Epithelial cell of prostate (primary cell): ENCODE measurements at regions not wholly inside any gene's neighbourhood (a gene's known extent, or its start where the extent isn't known, plus 50 kb on each side); places are given as distances from the start of the nearest gene placed in this dataset.

Source experiments
- DNase-seq: peaks from one replicate; pipeline ENCODE4 v3.0.0-alpha.2; 2011; ENCODE audit warnings: low read depth, low spot score
- H3K27ac ChIP-seq: fragments of 450-650 bp; 2 replicates; pipeline ENCODE4 v1.5.1; 2017; ENCODE audit warnings: mild to moderate bottlenecking

- no peak for DNase-seq
- H3K27ac ChIP-seq, result no peak overlapping the region
Measured at GRCh38 chr14:104378698-104379113, 200.9 kb upstream of the C14orf180 start.

DNA sequence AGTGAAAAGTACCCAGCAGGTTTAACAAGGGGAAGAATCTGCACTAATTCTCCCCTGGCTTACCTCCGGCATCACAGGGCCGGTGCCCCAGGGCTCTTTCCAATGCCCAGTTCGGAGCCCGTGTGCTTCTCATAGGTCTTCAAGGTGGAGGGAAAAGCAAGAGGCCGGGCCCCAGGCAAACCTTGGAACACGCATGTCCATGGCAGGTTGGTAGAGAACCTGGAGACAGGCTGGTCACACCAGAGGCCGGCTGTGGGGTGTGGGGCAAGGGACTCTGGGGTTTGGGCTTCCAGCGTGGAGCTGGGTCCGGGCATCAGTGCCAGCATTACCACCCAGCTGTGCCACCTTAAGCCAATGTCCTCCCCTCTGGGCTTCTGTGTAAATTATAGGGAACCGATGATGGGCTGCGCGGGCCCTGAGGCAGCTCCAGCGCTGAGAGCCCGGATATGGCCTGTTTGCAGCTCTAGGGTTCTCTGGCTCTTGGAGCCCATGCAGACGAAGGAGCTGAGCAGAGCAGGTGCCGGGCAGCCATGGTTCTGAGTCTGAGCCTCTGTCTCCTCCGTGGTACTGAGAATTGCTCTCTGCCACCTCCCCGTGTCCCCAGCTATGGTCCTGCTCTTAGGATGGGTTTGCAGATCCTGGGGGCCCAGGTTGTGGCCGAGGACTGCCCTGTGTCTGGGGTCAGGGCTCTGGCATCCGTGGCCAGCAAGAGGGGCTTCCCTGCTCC lies 197.0 kb upstream of the C14orf180 start:
- DNase-seq, result no peak
- no peak overlapping the region for H3K27ac ChIP-seq

- H3K27ac ChIP-seq, result no peak overlapping the region
- DNase-seq, result no peak
Measured at GRCh38 chr14:104383088-104383995, 196.2 kb upstream of the C14orf180 start.

DNA sequence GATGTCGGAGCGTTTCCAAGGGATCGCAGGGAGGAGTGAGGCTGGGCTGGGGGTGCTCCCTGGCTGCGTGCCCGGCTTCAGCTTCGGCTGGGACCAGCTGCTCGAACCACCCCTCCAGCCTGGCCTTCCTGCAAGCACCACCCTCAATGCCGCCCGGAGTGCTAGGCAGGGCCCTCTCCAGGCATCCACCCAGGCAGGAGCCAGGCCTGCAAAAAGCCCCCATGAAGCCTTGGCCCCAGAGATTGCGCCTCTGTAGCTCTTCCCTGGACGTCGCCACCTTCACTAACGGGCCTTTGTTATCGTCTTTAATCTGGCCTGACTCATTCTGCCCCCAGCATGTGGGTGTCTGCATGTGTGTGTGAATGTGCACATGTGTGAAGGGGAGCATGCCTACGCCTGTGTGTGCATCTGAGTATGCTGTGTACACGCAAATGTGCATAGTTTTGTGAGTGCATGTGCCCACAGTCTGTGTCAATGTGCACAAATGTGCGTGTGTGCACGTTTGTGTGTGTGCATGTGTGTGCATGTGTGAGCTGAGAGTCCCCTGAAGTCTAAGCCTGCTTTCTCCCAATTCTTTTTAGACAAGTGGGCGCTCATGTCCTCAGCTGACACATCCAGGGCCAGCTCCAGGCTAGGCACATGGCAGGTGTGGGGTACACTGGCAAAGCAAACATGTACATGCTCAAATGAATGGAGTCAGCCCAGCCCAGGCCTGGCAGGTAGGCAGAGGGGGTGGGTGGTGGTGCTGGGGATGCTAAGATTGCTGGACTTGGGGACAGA lies 195.4 kb upstream of the C14orf180 start:
- no peak overlapping the region for H3K27ac ChIP-seq
- DNase-seq, result no peak

DNA sequence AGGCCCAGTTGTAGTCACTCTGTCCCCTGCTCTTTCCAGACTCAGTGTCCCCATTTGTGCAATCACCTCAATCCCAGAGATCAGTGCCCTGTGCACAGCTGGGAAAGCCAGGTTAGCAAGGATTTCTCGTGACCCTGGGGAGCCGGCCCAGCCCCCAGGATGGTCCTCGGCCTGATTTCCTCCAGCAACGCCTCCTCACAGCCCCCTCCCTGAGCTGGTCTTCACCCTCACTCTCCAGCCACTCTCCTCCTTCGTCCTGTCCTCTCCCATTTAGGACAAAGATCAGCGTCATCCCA lies 194.8 kb upstream of the C14orf180 start:
- no peak for DNase-seq
- no peak overlapping the region for H3K27ac ChIP-seq

GRCh38 chr14:104385111-104385510 lies 194.5 kb upstream of the C14orf180 start:
- no peak for DNase-seq

GRCh38 chr14:104385531-104386101 lies 193.9 kb upstream of the C14orf180 start:
- no peak overlapping the region for H3K27ac ChIP-seq

More at GRCh38 chr14:104385111-104385510, 194.5 kb upstream of the C14orf180 start:
- H3K27ac ChIP-seq, result no peak overlapping the region

GRCh38 chr14:104386151-104386841 lies 193.3 kb upstream of the C14orf180 start:
- no peak for DNase-seq
- no peak overlapping the region for H3K27ac ChIP-seq

More at GRCh38 chr14:104385531-104386101, 193.9 kb upstream of the C14orf180 start:
- no peak for DNase-seq

GRCh38 chr14:104387022-104388010 lies 192.2 kb upstream of the C14orf180 start:
- H3K27ac ChIP-seq, result no peak overlapping the region
- DNase-seq, result no peak

GRCh38 chr14:104388011-104388521 lies 191.5 kb upstream of the C14orf180 start:
- no peak for DNase-seq
- H3K27ac ChIP-seq, result no peak overlapping the region

- DNase-seq, result no peak
- no peak overlapping the region for H3K27ac ChIP-seq
Measured at GRCh38 chr14:104388541-104389325, 190.8 kb upstream of the C14orf180 start.

- DNase-seq, result no peak
Measured at GRCh38 chr14:104389326-104390220, 190.0 kb upstream of the C14orf180 start.

DNA sequence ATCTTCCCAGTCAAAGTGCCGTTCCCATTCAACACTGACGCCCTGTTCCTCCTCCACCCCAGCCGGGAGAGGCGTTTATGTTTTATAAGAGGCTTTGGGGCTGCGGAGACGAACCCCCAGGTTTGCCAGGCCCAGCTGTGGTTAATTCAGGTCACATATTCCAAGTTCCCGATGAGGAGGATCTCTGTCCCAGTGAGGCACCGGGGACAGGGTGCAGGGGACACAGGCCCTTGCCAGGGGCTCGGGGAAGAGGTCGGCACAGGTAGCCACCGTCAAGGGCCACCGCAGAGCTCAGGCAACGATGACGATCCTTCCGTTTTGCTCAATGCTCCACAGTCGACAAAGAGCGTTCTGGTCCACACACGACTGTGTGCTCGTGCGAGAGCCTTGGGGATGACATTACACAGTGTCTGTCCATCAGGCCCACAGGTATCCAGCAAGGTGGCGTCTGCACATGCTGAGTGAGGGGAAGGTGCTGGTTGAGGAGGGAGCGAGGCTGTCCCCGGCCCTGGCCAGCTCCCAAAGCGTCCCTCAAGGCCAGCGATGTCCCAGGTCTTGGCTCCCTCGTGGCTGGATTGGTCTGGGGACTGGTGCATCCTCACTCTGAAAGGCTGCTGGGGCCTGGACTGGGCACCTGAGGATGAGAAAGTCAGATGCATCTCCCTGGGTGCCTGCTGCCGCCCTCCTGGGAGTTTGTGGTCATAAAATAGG lies 189.2 kb upstream of the C14orf180 start:
- no peak for DNase-seq
- H3K27ac ChIP-seq, result no peak overlapping the region

More at GRCh38 chr14:104389326-104390220, 190.0 kb upstream of the C14orf180 start:
- H3K27ac ChIP-seq, result no peak overlapping the region

GRCh38 chr14:104390941-104391901 lies 188.3 kb upstream of the C14orf180 start:
- DNase-seq, result no peak

GRCh38 chr14:104392001-104392395 lies 187.6 kb upstream of the C14orf180 start:
- H3K27ac ChIP-seq, result no peak overlapping the region
- DNase-seq, result no peak

More at GRCh38 chr14:104390941-104391901, 188.3 kb upstream of the C14orf180 start:
- no peak overlapping the region for H3K27ac ChIP-seq
